ENCODE measurements at regions not wholly inside any gene's neighbourhood (a gene's known extent, or its start where the extent isn't known, plus 50 kb on each side); places are given as distances from the start of the nearest gene placed in this dataset.
"Not testable (repeated sequence)": the region's sequence is repeated elsewhere in the genome, so short reads cannot be mapped to it uniquely, and the experiment has no call there.

DNA sequence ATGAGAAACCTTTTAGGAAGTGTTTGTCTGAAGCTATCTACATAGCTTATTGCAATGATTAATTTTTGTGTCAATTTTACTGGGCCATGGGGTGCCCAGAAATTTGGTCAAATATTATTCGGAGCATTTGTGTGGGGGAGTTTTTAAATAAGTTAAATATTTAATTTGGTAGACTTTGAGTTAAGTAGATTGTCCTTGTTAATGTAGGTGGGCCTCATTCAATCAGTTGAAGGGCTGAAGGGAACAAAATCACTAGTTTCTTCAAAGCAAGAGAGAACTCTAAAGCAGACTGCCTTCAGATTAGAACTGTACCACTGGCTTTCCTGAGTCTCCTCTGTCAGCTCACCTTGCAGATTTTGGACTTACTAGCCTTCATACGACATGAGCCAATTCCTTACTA, 1008.6 kb upstream of the ADAMTS5 start:
- H3K9ac ChIP-seq (ENCODE audit: low read depth, low read length, poor library complexity, severe bottlenecking): no peak overlapping the region
- H3K4me1 ChIP-seq (ENCODE audit: insufficient read depth, low read length, poor library complexity, severe bottlenecking): no peaks in the 10 kb centered on the region
- no peak overlapping the region for H2AFZ ChIP-seq (ENCODE audit: low read length)
- H3K79me2 ChIP-seq (ENCODE audit: insufficient read depth, low read length): no peaks in the 10 kb centered on the region
- H4K20me1 ChIP-seq (ENCODE audit: insufficient read depth, low read length, poor library complexity, severe bottlenecking): no peaks in the 10 kb centered on the region
- H3F3A ChIP-seq (ENCODE audit: low read depth): no peaks in the 10 kb centered on the region
- no peaks in the 10 kb centered on the region for H3K9me3 ChIP-seq (ENCODE audit: insufficient read depth, low read depth, low read length)
- H3K4me2 ChIP-seq (ENCODE audit: low read depth, low read length, poor library complexity, severe bottlenecking): no peak overlapping the region
- TF ChIP-seq CTCF (conservative IDR thresholded peaks at IDR 0.05; ENCODE audit: low read length): no peak
- no peak for TF ChIP-seq EZH2phosphoT487 (IDR thresholded peaks at IDR 0.05; ENCODE audit: borderline replicate concordance)
- H3K36me3 ChIP-seq (ENCODE audit: insufficient read depth, low read length): no peaks in the 10 kb centered on the region
- no peaks in the 10 kb centered on the region for H3K9me2 ChIP-seq (replicated peaks; ENCODE audit: low read depth, low read length)
- no peak overlapping the region for H3K4me3 ChIP-seq (ENCODE audit: low read length, poor library complexity, severe bottlenecking)
- H3K27me3 ChIP-seq (ENCODE audit: insufficient read depth, low read length, poor library complexity, severe bottlenecking): no peaks in the 10 kb centered on the region

- not testable (repeated sequence) for H3K79me2 ChIP-seq (ENCODE audit: insufficient read depth, low read length); H3K9me2 ChIP-seq (replicated peaks; ENCODE audit: low read depth, low read length); H3K9me3 ChIP-seq (ENCODE audit: insufficient read depth, low read depth, low read length); H3K36me3 ChIP-seq (ENCODE audit: insufficient read depth, low read length); H3K4me3 ChIP-seq (ENCODE audit: low read length, poor library complexity, severe bottlenecking); H2AFZ ChIP-seq (ENCODE audit: low read length); H3K27me3 ChIP-seq (ENCODE audit: insufficient read depth, low read length, poor library complexity, severe bottlenecking); H3F3A ChIP-seq (ENCODE audit: low read depth); H3K9ac ChIP-seq (ENCODE audit: low read depth, low read length, poor library complexity, severe bottlenecking); H4K20me1 ChIP-seq (ENCODE audit: insufficient read depth, low read length, poor library complexity, severe bottlenecking); H3K4me1 ChIP-seq (ENCODE audit: insufficient read depth, low read length, poor library complexity, severe bottlenecking); H3K4me2 ChIP-seq (ENCODE audit: low read depth, low read length, poor library complexity, severe bottlenecking)
Observed at GRCh38 chr21:27974152-27974551, 1007.3 kb upstream of the ADAMTS5 start.

GRCh38 chr21:27968240-27968639, 1001.4 kb upstream of the ADAMTS5 start:
- not testable (repeated sequence) for H3K79me2 ChIP-seq (ENCODE audit: insufficient read depth, low read length); H2AFZ ChIP-seq (ENCODE audit: low read length); H3K4me1 ChIP-seq (ENCODE audit: insufficient read depth, low read length, poor library complexity, severe bottlenecking); H3K9me2 ChIP-seq (replicated peaks; ENCODE audit: low read depth, low read length); H4K20me1 ChIP-seq (ENCODE audit: insufficient read depth, low read length, poor library complexity, severe bottlenecking); H3K36me3 ChIP-seq (ENCODE audit: insufficient read depth, low read length); H3K9ac ChIP-seq (ENCODE audit: low read depth, low read length, poor library complexity, severe bottlenecking); H3K4me2 ChIP-seq (ENCODE audit: low read depth, low read length, poor library complexity, severe bottlenecking); H3K4me3 ChIP-seq (ENCODE audit: low read length, poor library complexity, severe bottlenecking); H3K27me3 ChIP-seq (ENCODE audit: insufficient read depth, low read length, poor library complexity, severe bottlenecking); H3F3A ChIP-seq (ENCODE audit: low read depth); H3K9me3 ChIP-seq (ENCODE audit: insufficient read depth, low read depth, low read length)

- Histone ChIP-seq H3K9me2 (replicated peaks; ENCODE audit: low read depth, low read length) (no peaks in the 10 kb centered on the region), H3K4me3 (ENCODE audit: low read length, poor library complexity, severe bottlenecking) (no peak overlapping the region), H3K9me3 (ENCODE audit: insufficient read depth, low read depth, low read length) (peaks cover 4% of the 10 kb centered on the region; the same call in 1 of the 2 replicates), H3K27me3 (ENCODE audit: insufficient read depth, low read length, poor library complexity, severe bottlenecking) (no peaks in the 10 kb centered on the region), H3K79me2 (ENCODE audit: insufficient read depth, low read length) (no peaks in the 10 kb centered on the region), H3K4me1 (ENCODE audit: insufficient read depth, low read length, poor library complexity, severe bottlenecking) (no peaks in the 10 kb centered on the region), H4K20me1 (ENCODE audit: insufficient read depth, low read length, poor library complexity, severe bottlenecking) (no peaks in the 10 kb centered on the region), H3K36me3 (ENCODE audit: insufficient read depth, low read length) (no peaks in the 10 kb centered on the region), H3K4me2 (ENCODE audit: low read depth, low read length, poor library complexity, severe bottlenecking) (no peak overlapping the region), H2AFZ (ENCODE audit: low read length) (no peak overlapping the region), H3K9ac (ENCODE audit: low read depth, low read length, poor library complexity, severe bottlenecking) (no peak overlapping the region), H3F3A (ENCODE audit: low read depth) (no peaks in the 10 kb centered on the region)
- no peak for TF ChIP-seq CTCF (conservative IDR thresholded peaks at IDR 0.05; ENCODE audit: low read length)
Observed at GRCh38 chr21:27954543-27955165, 987.8 kb upstream of the ADAMTS5 start.

Measured in Loucy (cell line).